Islet precursor cell (in vitro differentiated cells): ENCODE measurements at regions not wholly inside any gene's neighbourhood (a gene's known extent, or its start where the extent isn't known, plus 50 kb on each side); places are given as distances from the start of the nearest gene placed in this dataset.

Source experiments
- DNase-seq: peaks from one replicate; pipeline ENCODE4 v3.0.0-alpha.2; 2018

GRCh38 chr16:5704271-5704670 lies 606.7 kb upstream of the EEF2KMT start:
- DNase-seq, result no peak

DNA sequence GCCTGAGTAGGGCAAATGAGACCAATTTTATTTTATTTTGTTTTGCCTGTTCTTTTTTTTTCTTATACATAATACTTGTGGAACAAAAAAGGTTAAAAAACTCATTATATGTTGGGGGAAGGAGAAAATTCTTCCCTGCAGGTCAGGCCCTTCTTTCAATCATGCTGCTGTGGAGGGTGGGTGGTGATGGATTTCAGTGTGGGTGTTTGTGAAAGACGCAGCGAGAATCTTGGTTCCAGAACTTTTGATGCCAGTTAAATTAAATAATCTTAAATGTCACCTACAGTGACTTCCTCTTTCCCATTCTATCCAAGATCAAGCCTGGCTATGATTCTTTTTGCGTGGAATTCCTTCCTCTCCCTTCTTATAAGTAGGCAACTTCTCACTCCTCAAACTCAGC lies 595.8 kb upstream of the EEF2KMT start:
- no peak for DNase-seq

DNA sequence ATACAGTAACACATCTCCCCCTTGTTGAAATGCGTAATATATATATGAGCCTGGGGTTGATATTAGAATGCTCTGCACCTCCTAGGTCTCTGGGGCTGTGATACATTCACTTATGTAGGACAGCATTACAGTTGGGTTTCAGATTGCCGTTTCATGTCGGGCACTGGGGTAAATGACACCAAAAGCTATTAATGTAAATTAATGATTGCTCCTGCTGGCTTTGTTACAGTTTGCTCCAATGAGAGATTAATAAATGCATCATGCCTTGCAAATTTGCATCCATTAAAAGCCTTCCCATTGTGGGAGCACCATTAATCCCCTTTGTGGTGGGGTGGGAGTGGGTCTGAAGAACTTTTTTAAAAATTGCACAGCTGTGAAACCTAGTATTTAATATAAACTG lies 584.4 kb upstream of the EEF2KMT start:
- no peak for DNase-seq

- peak; percentile 68 for DNase-seq
Observed at GRCh38 chr16:5678371-5678770, 580.8 kb upstream of the EEF2KMT start.

DNA sequence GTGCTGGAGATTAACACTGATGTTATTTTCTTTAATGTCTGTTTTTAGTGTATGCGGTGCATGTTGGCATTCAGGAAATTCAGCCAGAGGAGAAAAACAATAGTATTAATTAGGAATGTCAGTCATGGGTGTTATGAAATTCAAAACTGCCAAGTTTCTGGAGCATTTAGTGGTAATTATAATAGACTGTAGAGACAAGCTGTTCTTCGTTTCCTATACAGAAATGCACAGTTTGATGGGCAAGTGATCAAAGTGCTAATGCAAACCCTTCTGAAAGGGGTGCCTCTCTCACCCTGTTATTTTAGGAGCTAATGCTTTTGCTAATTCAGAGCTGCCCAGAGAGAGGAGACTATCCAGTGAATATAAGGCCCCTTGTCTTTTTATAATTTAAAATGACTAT lies 573.8 kb upstream of the EEF2KMT start:
- DNase-seq, result no peak

GRCh38 chr16:5670198-5670597 lies 572.6 kb upstream of the EEF2KMT start:
- no peak for DNase-seq

- peak; percentile 67 for DNase-seq
Observed at GRCh38 chr16:5668553-5668952, 571.0 kb upstream of the EEF2KMT start.

DNA sequence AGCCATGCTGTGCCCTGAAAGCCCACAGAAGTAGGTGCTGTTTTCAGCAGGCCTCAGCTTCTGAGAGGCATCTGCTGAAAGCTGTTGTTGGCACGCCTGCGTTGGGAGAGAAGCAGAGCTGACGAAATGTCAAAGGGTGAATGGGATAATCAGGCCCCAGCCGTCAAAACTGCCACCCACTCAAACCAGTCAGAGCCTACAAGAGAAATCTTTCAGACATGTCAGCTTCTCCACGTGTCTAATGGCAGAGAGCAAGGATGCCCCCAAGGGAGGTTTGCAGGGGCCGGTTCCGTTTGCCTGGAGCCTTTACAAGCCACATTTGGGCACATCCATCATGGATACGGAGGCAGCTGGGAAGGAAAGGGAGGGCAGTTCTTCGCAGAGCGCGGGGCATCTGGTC lies 568.2 kb upstream of the EEF2KMT start:
- DNase-seq, result no peak

DNA sequence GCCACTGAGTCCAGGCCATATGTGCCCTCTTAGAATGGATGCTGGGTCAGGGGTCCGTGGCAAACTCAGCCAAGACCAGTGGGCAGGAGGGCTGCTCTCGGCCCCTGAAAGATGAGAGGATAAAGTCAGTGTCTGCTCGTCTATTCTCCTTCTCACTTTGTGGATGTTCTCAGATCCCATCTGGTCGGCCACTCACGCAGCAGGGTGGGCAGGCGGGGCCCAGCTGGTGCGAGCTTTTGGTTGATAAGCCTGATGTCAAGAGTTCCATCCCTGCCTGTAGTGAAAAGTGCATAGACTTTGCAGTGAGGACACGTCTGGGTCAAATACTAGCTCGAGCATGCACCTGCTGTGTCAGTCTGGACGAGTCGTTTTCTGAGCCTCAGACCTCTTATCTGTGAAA lies 556.2 kb upstream of the EEF2KMT start:
- DNase-seq, result no peak

DNA sequence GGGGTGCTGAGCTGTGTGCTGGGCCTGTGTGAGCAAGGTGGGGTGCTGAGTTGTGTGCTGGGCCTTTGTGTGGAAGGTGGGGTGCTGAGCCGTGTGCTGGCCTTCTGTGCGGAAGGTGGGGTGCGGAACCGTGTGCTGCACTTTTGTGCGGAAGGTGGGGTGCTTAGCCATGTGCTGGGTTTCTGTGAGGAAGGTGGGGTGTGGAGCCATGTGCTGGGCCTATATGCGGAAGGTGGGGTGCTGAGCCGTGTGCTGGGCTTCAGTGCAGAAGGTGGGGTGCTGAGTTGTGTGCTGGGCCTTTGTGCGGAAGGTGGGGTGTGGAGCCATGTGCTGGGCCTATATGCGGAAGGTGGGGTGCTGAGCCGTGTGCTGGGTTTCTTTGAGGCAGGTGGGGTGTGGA lies 555.4 kb upstream of the EEF2KMT start:
- DNase-seq, result no peak

DNA sequence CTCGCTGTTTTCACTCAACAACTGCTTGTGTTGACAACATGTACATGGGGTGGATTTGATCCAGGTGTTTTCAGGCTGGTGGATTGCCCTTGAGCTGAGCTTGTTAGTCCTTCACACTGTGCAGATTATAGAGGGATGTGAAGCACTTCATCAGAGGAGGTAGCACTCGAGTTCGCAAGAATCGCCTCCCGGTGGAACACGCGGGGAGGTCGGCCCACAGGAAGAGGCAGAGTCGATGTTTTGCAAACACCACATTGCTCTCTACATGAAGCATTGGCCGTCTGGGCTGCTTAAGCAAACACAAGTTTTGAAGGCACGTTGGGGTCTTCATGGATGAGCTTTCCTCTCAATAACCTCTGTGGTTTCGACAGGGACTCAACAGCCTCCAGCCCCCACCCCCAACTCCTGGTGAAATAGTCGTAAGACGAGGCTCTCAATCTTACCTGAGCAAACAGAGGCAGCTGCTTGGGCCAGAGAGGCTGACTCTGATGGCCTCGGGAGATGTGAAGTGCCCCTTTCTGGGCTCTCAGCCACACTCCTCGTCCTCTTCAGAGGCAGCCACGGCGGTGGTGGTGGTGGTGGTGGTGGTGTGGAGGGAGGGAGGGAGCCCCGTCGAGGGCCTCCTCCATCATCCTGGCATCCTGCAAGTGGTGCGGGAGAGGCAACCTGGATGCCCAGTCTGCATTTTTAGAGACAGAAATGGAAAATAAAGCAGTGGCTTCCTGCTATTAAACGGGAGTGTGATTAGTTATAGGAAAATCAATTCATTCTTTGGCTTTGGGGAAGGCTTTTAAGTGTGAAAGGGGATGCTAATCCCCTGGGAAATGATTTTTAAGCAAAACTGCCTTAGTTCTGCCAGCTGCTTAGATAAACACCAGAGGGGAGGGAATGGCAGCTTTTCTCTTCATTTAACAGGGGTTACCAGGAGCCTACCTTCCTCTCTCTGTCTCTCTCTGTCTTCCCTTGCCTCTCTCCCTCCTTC lies 552.5 kb upstream of the EEF2KMT start:
- no peak for DNase-seq

DNA sequence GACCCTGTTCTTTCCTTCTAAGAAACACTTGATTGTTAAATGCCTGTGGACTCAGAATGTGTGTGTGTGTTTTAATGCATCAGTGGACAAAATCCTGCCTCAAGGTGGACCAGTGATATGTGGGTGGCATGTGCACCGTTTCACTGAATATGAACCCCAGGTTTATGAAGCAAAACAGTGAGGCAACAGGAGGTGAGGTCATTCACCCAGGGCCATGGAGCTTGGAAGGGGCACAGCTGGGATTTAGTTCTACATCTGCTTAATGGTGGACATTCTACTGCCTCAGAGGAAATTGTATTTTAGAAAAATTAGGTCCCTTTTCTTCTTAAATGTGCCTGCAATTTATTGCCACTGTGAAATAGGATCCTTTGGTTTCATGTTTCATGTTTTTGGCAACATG lies 549.5 kb upstream of the EEF2KMT start:
- no peak for DNase-seq

DNA sequence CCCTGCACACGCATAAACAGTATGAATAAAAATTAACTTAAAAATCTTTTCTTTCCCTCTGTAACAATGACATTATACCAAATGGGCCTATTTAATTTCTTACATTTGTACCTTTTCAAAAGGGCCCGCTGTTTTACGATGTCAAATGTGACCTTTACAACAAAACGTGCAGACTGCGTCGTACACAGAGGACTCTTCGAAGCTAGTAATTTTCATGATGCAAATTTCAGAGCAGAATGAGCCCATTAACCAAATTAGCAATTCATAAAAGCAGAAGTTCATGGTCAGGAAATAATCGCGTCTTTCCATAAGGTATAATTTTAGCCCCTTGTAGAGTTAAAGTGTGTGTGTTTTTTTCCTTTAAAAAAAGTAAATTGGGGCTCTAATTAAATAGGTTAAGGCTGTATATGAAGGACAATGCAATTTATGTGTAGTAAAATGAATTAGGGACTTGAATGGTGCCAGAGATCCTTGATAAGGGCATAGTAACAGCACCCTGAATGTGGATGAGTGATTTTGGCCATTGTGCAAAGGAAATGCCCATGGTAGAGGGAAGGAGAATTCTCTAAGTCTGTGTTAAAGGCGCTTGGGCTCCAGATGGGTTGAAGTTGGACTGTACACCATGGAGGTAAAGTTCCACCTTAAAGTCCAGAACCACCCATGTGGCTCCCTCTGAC lies 546.4 kb upstream of the EEF2KMT start:
- DNase-seq, result no peak

- DNase-seq, result no peak
Observed at GRCh38 chr16:5642436-5642835, 544.8 kb upstream of the EEF2KMT start.

GRCh38 chr16:5642011-5642410 lies 544.4 kb upstream of the EEF2KMT start:
- DNase-seq, result no peak

GRCh38 chr16:5640883-5641282 lies 543.3 kb upstream of the EEF2KMT start:
- DNase-seq, result no peak

DNA sequence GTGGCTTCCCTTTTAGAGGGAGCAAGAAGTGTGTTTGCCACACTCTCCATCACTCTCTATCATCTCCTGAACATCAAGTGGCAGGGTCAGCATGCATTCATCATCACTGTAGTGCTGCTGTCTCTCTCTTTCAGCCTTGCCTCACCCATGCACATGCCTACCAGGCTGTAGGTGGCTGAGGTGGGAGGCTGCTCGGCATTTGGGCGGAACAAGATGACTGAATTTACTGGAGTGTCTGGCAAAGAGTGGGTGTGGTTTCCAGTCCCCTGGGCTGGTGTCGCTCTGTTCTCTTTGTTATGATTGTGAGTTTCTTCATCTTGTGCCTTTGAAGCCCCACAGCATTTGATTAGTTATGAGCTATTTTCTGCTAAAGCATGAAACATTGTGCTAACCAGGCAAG lies 541.9 kb upstream of the EEF2KMT start:
- no peak for DNase-seq

- DNase-seq, result no peak
Observed at GRCh38 chr16:5635331-5635730, 537.7 kb upstream of the EEF2KMT start.

GRCh38 chr16:5634666-5635180 lies 537.1 kb upstream of the EEF2KMT start:
- no peak for DNase-seq

GRCh38 chr16:5633845-5634440 lies 536.3 kb upstream of the EEF2KMT start:
- DNase-seq, result no peak

GRCh38 chr16:5622234-5622884 lies 524.8 kb upstream of the EEF2KMT start:
- no peak for DNase-seq

DNA sequence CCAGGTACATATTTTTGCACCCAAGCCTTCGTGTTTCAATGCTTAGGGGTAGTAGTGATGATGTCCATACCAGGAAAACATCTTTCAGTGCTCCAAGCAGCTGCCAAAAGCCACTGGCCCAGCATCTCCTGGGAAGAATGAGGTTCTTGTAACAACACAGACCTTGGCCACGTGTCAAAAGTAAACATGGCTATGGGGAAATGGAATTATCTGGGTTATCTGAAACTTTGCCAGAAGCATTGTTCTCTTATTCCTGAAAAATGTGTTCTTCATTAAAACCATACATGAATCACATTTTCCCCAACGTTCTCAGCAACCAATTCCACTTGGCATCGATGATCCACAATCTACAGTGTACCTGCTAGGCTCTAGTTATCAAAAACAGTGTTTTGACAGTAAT lies 524.2 kb upstream of the EEF2KMT start:
- DNase-seq, result no peak

DNA sequence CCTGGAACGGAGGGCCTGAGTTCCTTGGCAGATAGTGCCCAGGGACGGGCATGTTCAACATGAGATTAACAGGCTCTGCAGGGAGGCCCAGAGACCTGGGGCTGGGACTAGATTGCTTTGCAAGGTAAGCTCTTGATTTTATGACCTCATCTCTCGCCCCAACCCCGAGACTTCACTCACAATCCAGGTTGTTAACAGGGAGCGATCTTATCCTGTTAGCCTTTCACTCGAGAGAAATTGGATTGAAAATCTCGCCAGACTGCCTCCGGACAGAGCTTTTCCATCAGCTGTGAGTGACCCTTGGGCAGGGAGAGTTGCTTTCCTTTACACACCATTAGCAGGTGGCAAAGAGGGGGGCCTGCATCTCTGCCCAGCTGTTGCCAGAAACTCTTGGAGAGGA lies 521.7 kb upstream of the EEF2KMT start:
- DNase-seq, result no peak
